ENCODE measurements at regions not wholly inside any gene's neighbourhood (a gene's known extent, or its start where the extent isn't known, plus 50 kb on each side); places are given as distances from the start of the nearest gene placed in this dataset.

- Histone ChIP-seq H3K36me3 (ENCODE audit: control insufficient read depth, insufficient read depth, low read length) (no peaks in the 10 kb centered on the region), H3K27ac (ENCODE audit: low read depth, low read length) (no peak overlapping the region), H3K4me1 (ENCODE audit: control insufficient read depth, insufficient read depth, low read length) (no peaks in the 10 kb centered on the region), H3K27me3 (ENCODE audit: control insufficient read depth, insufficient read depth, low read length) (no peaks in the 10 kb centered on the region), H3K4me3 (ENCODE audit: low read depth, low read length) (no peak overlapping the region), H3K9ac (ENCODE audit: low read length) (no peak overlapping the region), H3K9me3 (ENCODE audit: control insufficient read depth, insufficient read depth, low read depth, low read length) (peaks cover 6% of the 10 kb centered on the region; the same call in 1 of the 2 replicates)
Measured at GRCh38 chr10:129005080-129005479, 462.0 kb upstream of the MGMT start.

GRCh38 chr10:129005804-129006203 lies 461.2 kb upstream of the MGMT start:
- H3K27me3 ChIP-seq (ENCODE audit: control insufficient read depth, insufficient read depth, low read length): no peaks in the 10 kb centered on the region
- peaks cover 6% of the 10 kb centered on the region; the same call in 1 of the 2 replicates for H3K9me3 ChIP-seq (ENCODE audit: control insufficient read depth, insufficient read depth, low read depth, low read length)
- no peak overlapping the region for H3K27ac ChIP-seq (ENCODE audit: low read depth, low read length)
- H3K4me1 ChIP-seq (ENCODE audit: control insufficient read depth, insufficient read depth, low read length): no peaks in the 10 kb centered on the region
- no peak overlapping the region for H3K9ac ChIP-seq (ENCODE audit: low read length)
- no peaks in the 10 kb centered on the region for H3K36me3 ChIP-seq (ENCODE audit: control insufficient read depth, insufficient read depth, low read length)
- H3K4me3 ChIP-seq (ENCODE audit: low read depth, low read length): no peak overlapping the region

- Histone ChIP-seq H3K36me3 (ENCODE audit: control insufficient read depth, insufficient read depth, low read length) (no peaks in the 10 kb centered on the region), H3K27ac (ENCODE audit: low read depth, low read length) (no peak overlapping the region), H3K9me3 (ENCODE audit: control insufficient read depth, insufficient read depth, low read depth, low read length) (no peaks in the 10 kb centered on the region), H3K27me3 (ENCODE audit: control insufficient read depth, insufficient read depth, low read length) (no peaks in the 10 kb centered on the region), H3K4me1 (ENCODE audit: control insufficient read depth, insufficient read depth, low read length) (peaks cover 17% of the 10 kb centered on the region), H3K9ac (ENCODE audit: low read length) (no peak overlapping the region), H3K4me3 (ENCODE audit: low read depth, low read length) (no peak overlapping the region)
Measured at GRCh38 chr10:129018511-129018910, 448.5 kb upstream of the MGMT start.

DNA sequence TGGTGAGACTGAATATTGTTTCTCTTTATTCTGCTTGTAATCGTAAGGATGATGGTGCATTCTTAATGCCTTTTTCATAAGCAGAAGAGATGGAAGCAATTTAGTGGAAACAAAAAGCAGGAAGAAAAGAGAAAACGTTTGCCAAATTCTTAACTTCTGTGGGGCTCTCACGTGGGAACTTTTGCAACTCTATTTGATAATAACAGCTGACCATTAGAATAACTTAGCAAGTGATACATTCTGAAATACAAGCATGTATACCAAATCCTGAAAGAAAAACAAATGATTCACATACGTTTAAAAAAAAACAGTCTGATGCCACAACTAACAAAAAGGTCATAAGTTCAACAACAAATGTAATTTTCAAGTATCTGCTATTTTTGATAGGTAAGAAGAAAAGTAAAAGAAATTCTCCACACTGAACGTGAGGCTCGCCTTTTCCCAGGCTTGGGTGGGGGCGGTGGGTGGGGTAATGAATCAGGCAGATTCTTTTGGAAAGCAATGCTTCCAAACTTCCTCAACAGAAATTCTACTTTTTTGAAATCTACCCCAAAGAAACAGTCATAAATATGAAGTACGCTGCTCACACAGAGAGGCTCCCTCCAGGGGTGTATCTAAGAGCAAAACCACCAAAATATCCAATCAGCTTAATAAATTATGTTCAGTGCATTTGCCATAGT lies 446.2 kb upstream of the MGMT start:
- no peak overlapping the region for H3K27ac ChIP-seq (ENCODE audit: low read depth, low read length)

GRCh38 chr10:129021594-129022304 lies 445.3 kb upstream of the MGMT start:
- no peak overlapping the region for H3K9ac ChIP-seq (ENCODE audit: low read length)
- no peaks in the 10 kb centered on the region for H3K27me3 ChIP-seq (ENCODE audit: control insufficient read depth, insufficient read depth, low read length)
- no peak overlapping the region for H3K4me3 ChIP-seq (ENCODE audit: low read depth, low read length)
- no peak overlapping the region for H3K27ac ChIP-seq (ENCODE audit: low read depth, low read length)
- no peaks in the 10 kb centered on the region for H3K9me3 ChIP-seq (ENCODE audit: control insufficient read depth, insufficient read depth, low read depth, low read length)
- H3K36me3 ChIP-seq (ENCODE audit: control insufficient read depth, insufficient read depth, low read length): no peaks in the 10 kb centered on the region
- H3K4me1 ChIP-seq (ENCODE audit: control insufficient read depth, insufficient read depth, low read length): peaks cover 34% of the 10 kb centered on the region

More for the DNA sequence above, 446.2 kb upstream of the MGMT start:
- Histone ChIP-seq H3K9me3 (ENCODE audit: control insufficient read depth, insufficient read depth, low read depth, low read length) (no peaks in the 10 kb centered on the region), H3K4me1 (ENCODE audit: control insufficient read depth, insufficient read depth, low read length) (peaks cover 31% of the 10 kb centered on the region), H3K36me3 (ENCODE audit: control insufficient read depth, insufficient read depth, low read length) (no peaks in the 10 kb centered on the region), H3K9ac (ENCODE audit: low read length) (no peak overlapping the region), H3K4me3 (ENCODE audit: low read depth, low read length) (no peak overlapping the region), H3K27me3 (ENCODE audit: control insufficient read depth, insufficient read depth, low read length) (no peaks in the 10 kb centered on the region)

- Histone ChIP-seq H3K4me1 (ENCODE audit: control insufficient read depth, insufficient read depth, low read length) (peaks cover 34% of the 10 kb centered on the region), H3K9me3 (ENCODE audit: control insufficient read depth, insufficient read depth, low read depth, low read length) (no peaks in the 10 kb centered on the region), H3K36me3 (ENCODE audit: control insufficient read depth, insufficient read depth, low read length) (no peaks in the 10 kb centered on the region), H3K27ac (ENCODE audit: low read depth, low read length) (no peak overlapping the region), H3K9ac (ENCODE audit: low read length) (no peak overlapping the region), H3K27me3 (ENCODE audit: control insufficient read depth, insufficient read depth, low read length) (no peaks in the 10 kb centered on the region), H3K4me3 (ENCODE audit: low read depth, low read length) (no peak overlapping the region)
Measured at GRCh38 chr10:129023082-129023481, 444.0 kb upstream of the MGMT start.

DNA sequence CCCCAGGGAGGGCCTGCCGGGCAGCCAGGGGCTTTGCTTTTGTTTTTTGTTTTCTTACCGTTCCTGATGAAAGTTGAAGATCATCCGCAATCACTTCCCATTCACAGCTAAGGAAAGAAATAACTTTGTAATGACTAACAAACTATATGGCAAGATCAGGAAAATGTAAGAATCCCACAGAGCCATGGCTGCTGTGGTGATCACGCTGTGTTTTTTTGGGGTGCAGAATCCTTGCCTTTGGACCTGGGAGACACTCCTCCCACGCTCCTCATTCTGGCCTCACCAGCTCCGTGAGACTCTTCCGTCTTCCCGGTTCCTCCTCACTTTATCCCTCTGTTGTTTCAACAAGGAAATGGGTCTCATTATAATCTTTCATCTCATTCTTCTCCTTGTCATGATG lies 443.0 kb upstream of the MGMT start:
- H3K4me3 ChIP-seq (ENCODE audit: low read depth, low read length): no peak overlapping the region
- H3K9me3 ChIP-seq (ENCODE audit: control insufficient read depth, insufficient read depth, low read depth, low read length): no peaks in the 10 kb centered on the region
- no peaks in the 10 kb centered on the region for H3K36me3 ChIP-seq (ENCODE audit: control insufficient read depth, insufficient read depth, low read length)
- peaks cover 34% of the 10 kb centered on the region for H3K4me1 ChIP-seq (ENCODE audit: control insufficient read depth, insufficient read depth, low read length)
- no peak overlapping the region for H3K27ac ChIP-seq (ENCODE audit: low read depth, low read length)
- H3K27me3 ChIP-seq (ENCODE audit: control insufficient read depth, insufficient read depth, low read length): no peaks in the 10 kb centered on the region
- H3K9ac ChIP-seq (ENCODE audit: low read length): no peak overlapping the region

DNA sequence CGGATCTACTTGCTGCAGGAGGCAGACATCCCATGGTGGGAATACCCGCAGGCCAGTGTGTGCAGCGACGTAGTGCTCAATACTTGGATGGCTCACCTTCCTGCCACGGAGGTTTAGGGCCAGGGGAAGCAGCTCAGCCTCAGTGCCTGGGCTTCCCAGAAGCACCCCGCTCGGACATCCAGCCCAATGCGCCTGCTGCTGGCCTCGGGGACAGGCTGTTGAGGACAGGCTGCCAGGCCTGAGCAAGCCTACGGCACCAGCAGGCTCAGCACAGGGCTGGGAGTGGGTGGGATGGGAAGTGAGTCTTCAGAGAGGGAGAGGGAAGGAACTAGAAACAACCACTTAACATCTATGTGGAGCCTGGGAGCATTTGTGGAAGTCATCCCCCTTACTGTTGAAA lies 441.3 kb upstream of the MGMT start:
- Histone ChIP-seq H3K9ac (ENCODE audit: low read length) (no peak overlapping the region), H3K4me3 (ENCODE audit: low read depth, low read length) (no peak overlapping the region), H3K9me3 (ENCODE audit: control insufficient read depth, insufficient read depth, low read depth, low read length) (no peaks in the 10 kb centered on the region), H3K27me3 (ENCODE audit: control insufficient read depth, insufficient read depth, low read length) (no peaks in the 10 kb centered on the region), H3K27ac (ENCODE audit: low read depth, low read length) (no peak overlapping the region), H3K4me1 (ENCODE audit: control insufficient read depth, insufficient read depth, low read length) (peaks cover 34% of the 10 kb centered on the region), H3K36me3 (ENCODE audit: control insufficient read depth, insufficient read depth, low read length) (no peaks in the 10 kb centered on the region)

GRCh38 chr10:129027906-129028305 lies 439.1 kb upstream of the MGMT start:
- H3K36me3 ChIP-seq (ENCODE audit: control insufficient read depth, insufficient read depth, low read length): no peaks in the 10 kb centered on the region
- peaks cover 33% of the 10 kb centered on the region for H3K4me1 ChIP-seq (ENCODE audit: control insufficient read depth, insufficient read depth, low read length)
- no peaks in the 10 kb centered on the region for H3K9me3 ChIP-seq (ENCODE audit: control insufficient read depth, insufficient read depth, low read depth, low read length)
- no peak overlapping the region for H3K9ac ChIP-seq (ENCODE audit: low read length)
- no peak overlapping the region for H3K27ac ChIP-seq (ENCODE audit: low read depth, low read length)
- no peak overlapping the region for H3K4me3 ChIP-seq (ENCODE audit: low read depth, low read length)
- no peaks in the 10 kb centered on the region for H3K27me3 ChIP-seq (ENCODE audit: control insufficient read depth, insufficient read depth, low read length)

GRCh38 chr10:129028451-129028850 lies 438.6 kb upstream of the MGMT start:
- Histone ChIP-seq H3K27me3 (ENCODE audit: control insufficient read depth, insufficient read depth, low read length) (no peaks in the 10 kb centered on the region), H3K9me3 (ENCODE audit: control insufficient read depth, insufficient read depth, low read depth, low read length) (no peaks in the 10 kb centered on the region), H3K4me3 (ENCODE audit: low read depth, low read length) (no peak overlapping the region), H3K9ac (ENCODE audit: low read length) (no peak overlapping the region), H3K36me3 (ENCODE audit: control insufficient read depth, insufficient read depth, low read length) (no peaks in the 10 kb centered on the region), H3K27ac (ENCODE audit: low read depth, low read length) (no peak overlapping the region), H3K4me1 (ENCODE audit: control insufficient read depth, insufficient read depth, low read length) (peaks cover 28% of the 10 kb centered on the region)

- peaks cover 24% of the 10 kb centered on the region for H3K4me1 ChIP-seq (ENCODE audit: control insufficient read depth, insufficient read depth, low read length)
- H3K36me3 ChIP-seq (ENCODE audit: control insufficient read depth, insufficient read depth, low read length): no peaks in the 10 kb centered on the region
- H3K27me3 ChIP-seq (ENCODE audit: control insufficient read depth, insufficient read depth, low read length): no peaks in the 10 kb centered on the region
- no peak overlapping the region for H3K27ac ChIP-seq (ENCODE audit: low read depth, low read length)
- no peaks in the 10 kb centered on the region for H3K9me3 ChIP-seq (ENCODE audit: control insufficient read depth, insufficient read depth, low read depth, low read length)
- H3K9ac ChIP-seq (ENCODE audit: low read length): no peak overlapping the region
- H3K4me3 ChIP-seq (ENCODE audit: low read depth, low read length): no peak overlapping the region
Measured at GRCh38 chr10:129029051-129029450, 438.0 kb upstream of the MGMT start.

All from HUES6 (cell line).